Breast epithelium (tissue), 3 donors: ENCODE measurements at regions not wholly inside any gene's neighbourhood (a gene's known extent, or its start where the extent isn't known, plus 50 kb on each side); places are given as distances from the start of the nearest gene placed in this dataset.

Source experiments
- POLR2A ChIP-seq: fragments of 450-650 bp; IDR thresholded peaks from one replicate; pipeline ENCODE4 v1.6.1; 2016; ENCODE audit warnings: antibody characterized with exemption, mild to moderate bottlenecking, moderate library complexity
- POLR2AphosphoS5 ChIP-seq, 3 donors: sonication (generic); formaldehyde crosslinking; IDR thresholded peaks; one replicate each; pipeline ENCODE4 v1.6.1; 2017; ENCODE audit warnings: antibody characterized with exemption in 3 of 3

- no peak for TF ChIP-seq POLR2AphosphoS5 (IDR thresholded peaks at IDR 0.05)
- no peak for TF ChIP-seq POLR2A
Observed at GRCh38 chr10:4370376-4370775, 455.6 kb upstream of the AKR1E2 start.
